ENCODE measurements at regions not wholly inside any gene's neighbourhood (a gene's known extent, or its start where the extent isn't known, plus 50 kb on each side); places are given as distances from the start of the nearest gene placed in this dataset.

GRCh38 chr3:25139267-25139666 lies 288.8 kb upstream of the RARB start:
- TF ChIP-seq ZNF274 (IDR thresholded peaks at IDR 0.05; ENCODE audit: borderline replicate concordance, extremely low read depth, low read length), result no peak
- no peak for TF ChIP-seq CEBPB (IDR thresholded peaks at IDR 0.05; ENCODE audit: low read depth, low read length)
- no peak for TF ChIP-seq CTCF (IDR thresholded peaks at IDR 0.05; ENCODE audit: control extremely low read depth in 1 of 3, insufficient read depth in 1 of 3, low read depth in 1 of 3, low read length in 3 of 3)
- TF ChIP-seq, protein P1, sequence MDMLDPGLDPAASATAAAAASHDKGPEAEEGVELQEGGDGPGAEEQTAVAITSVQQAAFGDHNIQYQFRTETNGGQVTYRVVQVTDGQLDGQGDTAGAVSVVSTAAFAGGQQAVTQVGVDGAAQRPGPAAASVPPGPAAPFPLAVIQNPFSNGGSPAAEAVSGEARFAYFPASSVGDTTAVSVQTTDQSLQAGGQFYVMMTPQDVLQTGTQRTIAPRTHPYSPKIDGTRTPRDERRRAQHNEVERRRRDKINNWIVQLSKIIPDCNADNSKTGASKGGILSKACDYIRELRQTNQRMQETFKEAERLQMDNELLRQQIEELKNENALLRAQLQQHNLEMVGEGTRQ (IDR thresholded peaks at IDR 0.05; ENCODE audit: low read length), result no peak
- no peak for TF ChIP-seq CBX8 (IDR thresholded peaks at IDR 0.05; ENCODE audit: borderline replicate concordance, low read depth, low read length)
- TF ChIP-seq BACH1 (IDR thresholded peaks at IDR 0.05; ENCODE audit: low read length), result no peak
- no peak for TF ChIP-seq RFX5 (IDR thresholded peaks at IDR 0.05; ENCODE audit: borderline replicate concordance, low read depth, low read length)
- TF ChIP-seq MAFK (IDR thresholded peaks at IDR 0.05; ENCODE audit: low read depth, low read length), result no peak
- TF ChIP-seq SRF (IDR thresholded peaks at IDR 0.05; ENCODE audit: low read depth, low read length), result no peak
- no peak for TF ChIP-seq POLR2A (IDR thresholded peaks at IDR 0.05; ENCODE audit: control extremely low read depth in 1 of 2, low read depth in 2 of 2, low read length in 2 of 2)
- TF ChIP-seq EZH2 (IDR thresholded peaks at IDR 0.05; ENCODE audit: low read depth, low read length, severe bottlenecking), result no peak

Measured in H1 (cell line).